ENCODE measurements at regions not wholly inside any gene's neighbourhood (a gene's known extent, or its start where the extent isn't known, plus 50 kb on each side); places are given as distances from the start of the nearest gene placed in this dataset.
"Not testable (repeated sequence)": the region's sequence is repeated elsewhere in the genome, so short reads cannot be mapped to it uniquely, and the experiment has no call there.

- in situ Hi-C loops (cut with HindIII; ENCODE audit: low sequenced_read_pairs) = no loop called here
- DNase-seq (ENCODE audit: low spot score) = no peak
Measured at GRCh38 chr5:97458851-97459250, 275.8 kb upstream of the RIOK2 start.

- in situ Hi-C loops (cut with HindIII; ENCODE audit: low sequenced_read_pairs) = no loop called here
- DNase-seq (ENCODE audit: low spot score) = no peak
Measured at GRCh38 chr5:97471951-97472350, 288.9 kb upstream of the RIOK2 start.

- in situ Hi-C loops (cut with HindIII; ENCODE audit: low sequenced_read_pairs) = no loop called here
- no peak for DNase-seq (ENCODE audit: low spot score)
Measured at GRCh38 chr5:97475847-97476246, 292.8 kb upstream of the RIOK2 start.

- no peak for DNase-seq (ENCODE audit: low spot score)
- in situ Hi-C loops (cut with HindIII; ENCODE audit: low sequenced_read_pairs) = no loop called here
Measured at GRCh38 chr5:97476852-97477534, 293.9 kb upstream of the RIOK2 start.

GRCh38 chr5:97478483-97478882 lies 295.4 kb upstream of the RIOK2 start:
- in situ Hi-C loops (cut with HindIII; ENCODE audit: low sequenced_read_pairs) = no loop called here
- no peak for DNase-seq (ENCODE audit: low spot score)

- no peak for DNase-seq (ENCODE audit: low spot score)
- in situ Hi-C loops (cut with HindIII; ENCODE audit: low sequenced_read_pairs) = no loop called here
Measured at GRCh38 chr5:97480313-97480712, 297.3 kb upstream of the RIOK2 start.

GRCh38 chr5:97488126-97488668 lies 305.1 kb upstream of the RIOK2 start:
- in situ Hi-C loops (cut with HindIII; ENCODE audit: low sequenced_read_pairs) = no loop called here
- no peak for DNase-seq (ENCODE audit: low spot score)

GRCh38 chr5:97489010-97489840 lies 306.2 kb upstream of the RIOK2 start:
- no peak for DNase-seq (ENCODE audit: low spot score)
- in situ Hi-C loops (cut with HindIII; ENCODE audit: low sequenced_read_pairs) = no loop called here

GRCh38 chr5:97494465-97494864 lies 311.4 kb upstream of the RIOK2 start:
- in situ Hi-C loops (cut with HindIII; ENCODE audit: low sequenced_read_pairs) = no loop called here
- no peak for DNase-seq (ENCODE audit: low spot score)

- in situ Hi-C loops (cut with HindIII; ENCODE audit: low sequenced_read_pairs) = no loop called here
- DNase-seq (ENCODE audit: low spot score) = no peak
Measured at GRCh38 chr5:97495301-97495700, 312.3 kb upstream of the RIOK2 start.

- in situ Hi-C loops (cut with HindIII; ENCODE audit: low sequenced_read_pairs) = no loop called here
- DNase-seq (ENCODE audit: low spot score) = no peak
Measured at GRCh38 chr5:97496037-97496436, 313.0 kb upstream of the RIOK2 start.

GRCh38 chr5:97498657-97499056 lies 315.6 kb upstream of the RIOK2 start:
- in situ Hi-C loops (cut with HindIII; ENCODE audit: low sequenced_read_pairs) = no loop called here
- no peak for DNase-seq (ENCODE audit: low spot score)

GRCh38 chr5:97499605-97500004 lies 316.6 kb upstream of the RIOK2 start:
- in situ Hi-C loops (cut with HindIII; ENCODE audit: low sequenced_read_pairs) = no loop called here
- DNase-seq (ENCODE audit: low spot score) = no peak

- in situ Hi-C loops (cut with HindIII; ENCODE audit: low sequenced_read_pairs) = no loop called here
- DNase-seq (ENCODE audit: low spot score) = no peak
Measured at GRCh38 chr5:97501286-97501964, 318.4 kb upstream of the RIOK2 start.

GRCh38 chr5:97501965-97502305 lies 318.9 kb upstream of the RIOK2 start:
- in situ Hi-C loops (cut with HindIII; ENCODE audit: low sequenced_read_pairs) = no loop called here
- DNase-seq (ENCODE audit: low spot score) = no peak

- in situ Hi-C loops (cut with HindIII; ENCODE audit: low sequenced_read_pairs) = no loop called here
- no peak for DNase-seq (ENCODE audit: low spot score)
Measured at GRCh38 chr5:97508864-97509263, 325.8 kb upstream of the RIOK2 start.

- DNase-seq (ENCODE audit: low spot score); in situ Hi-C loops (cut with HindIII; ENCODE audit: low sequenced_read_pairs): not testable (repeated sequence)
Measured at GRCh38 chr5:97519565-97519964, 336.5 kb upstream of the RIOK2 start.

GRCh38 chr5:97523336-97523735 lies 340.3 kb upstream of the RIOK2 start:
- in situ Hi-C loops (cut with HindIII; ENCODE audit: low sequenced_read_pairs) = not testable (repeated sequence)

GRCh38 chr5:97525780-97526179 lies 342.7 kb upstream of the RIOK2 start:
- in situ Hi-C loops (cut with HindIII; ENCODE audit: low sequenced_read_pairs) = no loop called here
- no peak for DNase-seq (ENCODE audit: low spot score)

More at GRCh38 chr5:97523336-97523735, 340.3 kb upstream of the RIOK2 start:
- not testable (repeated sequence) for DNase-seq (ENCODE audit: low spot score)

- in situ Hi-C loops (cut with HindIII; ENCODE audit: low sequenced_read_pairs) = no loop called here
Measured at GRCh38 chr5:97528941-97529340, 345.9 kb upstream of the RIOK2 start.

More at GRCh38 chr5:97528941-97529340, 345.9 kb upstream of the RIOK2 start:
- no peak for DNase-seq (ENCODE audit: low spot score)
